ENCODE measurements at regions not wholly inside any gene's neighbourhood (a gene's known extent, or its start where the extent isn't known, plus 50 kb on each side); places are given as distances from the start of the nearest gene placed in this dataset.
"Not testable (repeated sequence)": the region's sequence is repeated elsewhere in the genome, so short reads cannot be mapped to it uniquely, and the experiment has no call there.

DNA sequence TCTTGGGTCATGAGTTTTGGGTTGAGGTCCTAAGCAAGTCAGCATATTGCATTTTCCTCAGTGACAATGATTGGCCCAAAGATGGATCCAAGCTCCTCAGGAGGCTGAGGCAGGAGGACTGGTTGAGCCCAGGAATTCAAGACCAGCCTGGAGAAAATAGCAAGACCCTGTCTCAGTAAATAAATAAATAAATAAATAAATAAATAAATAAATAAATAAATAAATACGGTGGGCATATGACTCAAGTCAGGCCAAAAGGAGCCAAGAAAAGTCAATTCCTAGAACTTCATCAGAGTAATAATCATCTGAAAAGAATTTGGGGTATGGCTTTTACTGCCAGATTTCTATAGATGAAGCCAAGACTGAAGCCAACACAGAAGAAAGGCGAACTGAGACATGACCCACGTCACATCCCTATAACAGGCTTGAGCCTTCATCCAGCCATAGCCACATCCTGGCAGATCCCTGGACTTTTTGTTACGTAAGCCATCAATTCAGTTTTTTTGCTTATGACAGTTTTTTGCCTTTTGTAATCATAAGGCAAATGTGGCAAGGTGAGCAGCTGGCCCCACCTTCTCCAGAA is 88.5 kb upstream of the NFASC start:
- DNase-seq = no peak

DNA sequence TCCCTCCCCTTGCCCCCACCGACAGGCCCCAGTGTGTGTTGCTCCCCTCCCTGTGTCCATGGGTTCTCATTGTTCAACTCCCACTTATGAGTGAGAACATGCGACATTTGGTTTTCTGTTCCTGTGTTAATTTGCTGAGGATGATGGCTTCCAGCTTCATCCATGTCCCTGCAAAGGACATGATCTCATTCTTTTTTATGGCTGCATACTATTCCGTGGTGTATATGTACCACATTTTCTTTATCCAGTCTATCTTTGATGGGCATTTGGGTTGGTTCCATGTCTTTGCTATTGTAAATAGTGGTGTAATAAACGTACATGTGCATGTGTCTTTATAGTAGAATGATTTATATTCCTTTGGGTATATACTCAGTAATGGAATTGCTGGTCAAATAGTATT is 85.6 kb upstream of the NFASC start:
- not testable (repeated sequence) for DNase-seq

DNA sequence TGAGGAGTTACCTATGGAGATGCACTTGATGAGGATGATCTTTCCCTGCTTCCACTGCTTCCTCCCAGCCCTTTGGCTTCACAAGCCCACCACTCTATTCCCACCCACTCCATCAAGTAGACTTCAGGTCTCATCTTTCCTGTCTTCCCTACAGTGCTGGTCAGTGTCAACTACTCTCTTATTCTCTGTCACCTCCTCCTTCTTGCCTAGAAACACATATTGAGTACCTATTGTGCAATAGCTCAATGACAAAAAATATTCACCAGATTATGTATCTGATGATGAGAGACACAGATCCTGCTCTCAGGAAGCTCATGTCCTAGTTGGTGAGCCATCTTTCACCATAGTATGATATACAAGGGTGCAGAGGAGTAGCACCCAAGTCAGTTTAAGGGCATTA is 82.2 kb upstream of the NFASC start:
- DNase-seq = no peak

DNA sequence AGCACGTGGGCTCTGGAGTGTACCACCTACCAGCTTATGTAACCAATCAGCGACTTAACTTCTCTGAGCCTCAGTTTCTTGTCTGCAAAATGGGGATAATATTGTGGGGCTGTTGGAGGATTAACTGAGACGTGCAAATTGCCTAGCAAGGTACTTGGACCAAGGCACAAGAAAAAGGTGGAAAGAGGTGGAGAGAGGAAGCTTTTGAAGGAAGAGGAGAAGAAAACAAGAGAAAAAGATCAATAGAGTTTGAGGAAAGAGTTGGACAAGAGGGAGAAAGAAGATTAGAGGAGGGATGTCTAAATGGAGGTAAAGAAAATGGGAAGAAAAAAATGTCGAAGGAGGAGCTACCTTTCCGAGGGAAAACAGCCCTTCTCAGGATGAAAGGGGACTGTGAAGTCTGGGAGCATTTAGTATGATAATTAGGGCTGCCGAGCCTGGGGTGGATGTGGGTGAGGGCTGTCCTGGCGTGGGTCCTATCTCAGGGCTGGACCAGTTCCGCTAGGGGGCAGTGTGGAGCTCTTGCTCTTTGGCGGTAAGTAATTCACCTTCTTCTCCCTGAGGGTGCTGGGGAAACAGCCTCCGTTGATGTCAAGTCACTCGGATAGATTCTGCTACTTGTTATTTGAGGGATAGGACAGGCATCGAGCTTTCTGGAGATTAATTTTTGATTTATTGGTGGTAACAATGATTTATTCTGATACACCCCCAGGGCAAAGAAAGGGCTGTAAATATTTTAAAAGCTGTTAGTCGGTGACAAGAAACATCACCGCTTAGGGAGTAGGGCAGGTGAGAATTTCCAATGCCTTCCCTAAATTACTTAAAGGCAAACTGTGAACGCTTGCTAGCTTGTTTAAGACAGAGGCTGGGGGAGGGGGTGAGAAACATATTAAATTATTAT is 79.0 kb upstream of the NFASC start:
- peak; percentile 63 for DNase-seq

DNA sequence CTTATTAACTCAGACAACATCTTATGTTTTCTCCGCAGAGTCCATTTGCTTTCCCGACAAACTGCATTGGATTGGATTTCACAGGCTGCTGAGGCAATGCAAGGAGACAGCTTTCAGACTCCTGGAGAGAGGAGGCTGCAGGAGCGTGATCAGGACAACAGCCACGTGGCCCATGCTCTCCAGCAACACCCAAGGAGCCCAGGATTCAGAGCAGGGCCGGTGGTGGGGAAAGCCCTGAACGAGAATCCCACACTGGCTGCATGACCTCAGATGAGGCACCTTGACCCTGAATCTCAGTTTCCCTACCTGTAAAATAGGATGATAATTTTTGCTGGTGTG is 78.3 kb upstream of the NFASC start:
- no peak for DNase-seq

DNA sequence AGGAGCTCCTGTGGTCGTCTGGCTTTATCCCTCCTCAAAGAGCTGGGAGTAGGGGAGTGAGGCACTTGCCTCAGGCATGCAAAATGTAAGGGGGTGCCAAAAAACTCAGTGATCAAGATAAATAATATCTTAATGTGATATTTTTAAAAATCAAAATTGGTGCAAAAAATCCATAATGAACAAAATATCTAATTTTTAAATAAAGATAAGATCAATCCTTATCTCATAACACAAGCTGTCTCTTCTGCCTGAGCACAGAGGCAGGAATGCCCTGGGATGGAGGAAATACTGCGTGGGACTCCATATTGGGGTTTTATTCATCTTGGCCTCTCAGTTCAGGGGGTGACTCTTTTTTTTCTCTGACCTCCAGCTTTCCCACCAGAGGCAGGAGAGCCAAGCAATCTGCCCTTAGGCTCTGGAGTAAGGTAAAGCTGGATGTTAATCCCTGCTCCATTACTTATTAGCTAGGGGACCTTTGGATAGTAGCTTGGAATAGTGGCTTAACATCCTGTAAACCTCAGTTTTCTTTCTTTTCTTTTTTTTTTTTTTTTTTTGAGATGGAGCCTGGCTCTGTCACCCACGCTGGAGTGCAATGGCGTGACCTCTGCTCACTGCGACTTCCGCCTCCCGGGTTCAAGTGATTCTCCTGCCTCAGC is 77.3 kb upstream of the NFASC start:
- no peak for DNase-seq

DNA sequence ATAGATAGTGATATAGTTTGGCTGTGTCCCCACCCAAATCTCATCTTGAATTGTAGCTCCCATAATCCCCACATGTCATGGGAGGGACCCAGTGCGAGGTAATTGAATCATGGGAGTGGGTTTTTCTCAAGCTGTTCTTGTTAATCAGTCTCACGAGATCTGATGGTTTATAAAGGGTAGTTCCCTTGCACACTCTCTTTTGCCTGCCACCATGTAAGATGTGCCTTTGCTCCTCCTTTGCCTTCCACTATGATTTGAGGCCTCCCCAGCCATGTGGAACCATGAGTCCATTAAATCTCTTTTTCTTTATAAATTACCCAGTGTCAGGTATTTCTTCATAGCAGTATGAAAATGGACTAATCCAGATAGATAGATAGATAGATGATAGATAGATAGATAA is 73.8 kb upstream of the NFASC start:
- not testable (repeated sequence) for DNase-seq

DNA sequence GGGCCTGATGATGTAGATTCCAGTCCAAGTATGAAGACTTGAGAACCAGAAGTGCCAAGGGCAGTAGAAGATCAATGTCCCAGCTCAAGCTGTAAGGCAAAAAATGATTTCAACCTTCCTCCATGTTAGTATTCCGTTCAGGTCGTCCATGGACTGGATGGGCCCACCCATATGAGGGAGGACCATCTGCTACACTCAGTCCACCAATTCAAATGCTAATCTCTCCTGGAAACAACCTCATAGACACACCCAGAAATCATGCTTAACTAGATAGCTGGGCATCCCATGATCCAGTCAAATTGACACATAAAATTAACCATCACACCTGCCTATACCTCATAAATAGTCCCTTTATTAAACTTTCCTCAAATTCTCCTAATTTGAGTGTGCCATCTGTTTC is 73.3 kb upstream of the NFASC start:
- DNase-seq = no peak

DNA sequence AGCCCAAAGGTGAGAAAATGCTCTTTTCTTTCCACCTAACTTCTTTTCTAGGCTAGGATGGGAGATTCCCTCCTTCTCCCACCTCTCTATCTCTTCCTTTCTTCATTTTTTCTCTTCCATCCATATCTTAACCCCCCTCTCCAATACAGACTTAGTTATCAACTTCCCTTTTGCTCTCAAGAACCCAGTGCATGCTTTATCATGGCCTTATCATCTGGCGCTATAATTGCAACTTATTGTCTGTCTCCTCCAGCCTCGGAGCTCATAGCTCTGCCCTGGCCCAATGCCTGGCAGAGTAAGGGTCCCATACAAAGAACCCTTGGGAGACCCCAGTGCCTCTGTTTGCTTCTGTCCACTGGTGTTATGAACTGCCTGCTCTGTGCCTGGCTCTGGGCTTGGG is 71.0 kb upstream of the NFASC start:
- DNase-seq = no peak

DNA sequence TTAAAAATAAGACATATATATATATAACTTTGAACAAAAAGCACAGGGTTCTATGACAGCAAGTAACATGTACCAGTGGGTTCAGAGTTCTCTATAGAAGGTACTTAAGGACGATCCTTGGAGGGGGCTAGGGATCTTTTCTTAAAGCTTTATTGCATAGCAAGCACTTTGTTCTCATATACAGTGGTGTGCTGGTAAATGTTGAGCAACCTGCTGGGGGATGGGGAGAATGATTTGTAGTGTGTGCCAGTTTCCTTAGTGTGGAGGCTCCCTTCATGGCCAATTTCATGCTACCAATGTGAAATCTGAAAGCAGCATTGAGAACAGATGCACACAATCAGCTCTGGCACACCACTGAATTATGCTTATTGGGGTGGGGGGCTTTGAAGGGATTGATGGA is 69.5 kb upstream of the NFASC start:
- no peak for DNase-seq

DNA sequence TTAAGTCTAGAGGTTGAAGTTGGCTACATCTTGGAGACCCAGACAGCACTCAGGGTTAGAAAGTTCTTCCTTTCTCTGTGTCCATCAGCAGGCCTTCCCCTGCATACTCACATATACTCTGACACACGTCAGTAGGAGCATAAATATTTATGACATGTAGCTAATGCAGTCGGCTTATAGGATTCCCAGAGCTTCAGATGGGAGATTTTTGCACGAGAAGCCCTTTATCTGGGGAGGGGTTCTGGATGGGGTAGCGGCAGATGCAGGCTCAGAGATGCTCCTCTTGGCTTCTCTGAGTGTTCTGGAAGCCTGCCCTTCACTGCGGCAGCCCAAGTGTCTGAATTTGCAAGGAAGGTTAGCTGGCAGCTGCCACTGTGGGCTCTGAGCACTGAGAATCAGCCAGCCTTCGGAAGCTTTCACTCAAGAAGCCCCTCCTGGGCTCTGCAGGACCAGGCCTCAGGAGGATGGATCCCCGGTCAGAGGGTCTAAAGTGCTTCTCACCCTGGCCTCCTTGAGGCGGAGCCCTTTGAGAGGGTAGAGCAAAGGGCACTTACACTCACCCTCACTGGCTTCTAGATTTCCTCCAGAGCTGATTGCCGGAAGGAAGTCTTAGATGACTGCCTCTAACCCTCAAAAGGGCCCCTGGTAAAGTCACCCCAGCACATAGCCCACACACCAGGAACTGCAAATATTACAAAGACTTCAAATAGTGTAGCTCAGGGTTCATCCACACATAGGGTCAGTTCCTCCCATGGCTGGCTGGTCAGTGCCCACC is 68.1 kb upstream of the NFASC start:
- DNase-seq = no peak

DNA sequence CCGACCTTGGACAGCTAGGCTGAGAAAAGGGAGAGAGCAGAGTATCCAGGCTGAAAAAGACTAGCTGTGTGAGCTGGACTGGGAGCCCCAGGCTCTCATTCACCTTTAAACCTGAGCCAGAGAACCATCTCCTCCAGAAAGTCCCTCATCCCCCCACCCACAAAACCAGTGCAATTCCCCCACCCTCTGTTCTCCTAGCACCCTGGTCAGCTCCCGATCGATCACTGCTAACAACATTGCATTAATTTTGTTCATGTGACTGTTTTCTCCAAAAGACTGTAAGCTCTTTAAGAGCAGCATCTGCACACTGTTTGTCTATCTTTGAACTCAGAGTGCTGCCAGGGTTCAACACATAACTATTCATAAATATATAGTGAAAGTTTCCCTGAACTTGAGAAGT is 67.1 kb upstream of the NFASC start:
- DNase-seq = no peak

DNA sequence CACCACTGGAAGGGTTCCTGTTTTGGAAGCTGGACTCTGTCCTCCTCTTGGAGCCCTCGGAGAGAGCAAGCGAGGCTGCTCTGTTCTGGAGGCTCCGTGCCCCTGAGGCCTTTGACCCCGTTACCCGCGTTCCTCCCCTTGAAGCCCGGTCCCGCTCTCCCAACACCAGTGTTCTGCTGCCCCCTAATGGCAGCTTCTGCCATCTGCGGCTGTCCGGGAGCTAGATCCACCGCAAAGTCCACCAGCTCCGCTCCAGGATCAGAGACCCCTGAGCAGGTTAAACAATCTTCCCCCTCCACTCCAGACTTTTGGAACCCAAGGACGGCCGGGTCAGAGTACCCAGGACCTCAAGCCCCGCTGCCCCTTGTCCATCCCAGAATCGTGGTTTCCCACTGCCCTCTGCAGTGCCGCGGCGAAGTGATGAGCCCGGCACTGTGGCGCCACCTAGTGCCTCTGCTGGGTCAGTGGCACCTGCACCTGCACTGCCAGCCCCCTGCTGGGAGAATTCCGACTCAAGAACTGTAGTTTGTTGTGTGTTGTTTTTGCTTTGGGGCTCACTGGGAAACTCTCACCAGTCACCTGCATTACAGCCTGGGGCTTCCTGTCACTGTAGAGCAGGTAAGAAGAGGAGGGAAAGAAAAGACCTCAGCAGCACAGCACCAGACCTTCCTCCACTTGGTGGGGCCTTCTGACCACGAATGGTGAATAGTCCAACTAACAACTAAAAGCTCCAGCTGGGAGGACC is 63.5 kb upstream of the NFASC start:
- peak; percentile 82 for DNase-seq

DNA sequence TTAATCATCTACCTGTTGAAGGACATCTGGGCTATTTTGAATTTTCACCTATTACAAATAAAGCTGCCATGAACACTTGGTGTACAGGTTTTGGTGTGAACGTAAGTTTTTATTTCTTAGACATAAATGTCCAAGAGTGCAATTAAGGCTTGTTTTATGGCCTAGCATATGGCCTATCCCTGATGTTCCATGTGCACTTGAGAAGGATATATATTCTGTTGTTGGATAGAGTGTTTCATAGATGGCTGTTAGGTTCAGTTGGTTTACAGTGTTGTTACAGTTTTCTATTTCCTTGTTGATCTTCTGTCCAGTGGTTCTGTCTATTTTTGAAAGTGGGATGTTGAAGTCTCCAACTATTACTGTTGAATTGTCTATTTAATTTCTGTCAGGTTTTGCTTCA is 61.2 kb upstream of the NFASC start:
- DNase-seq = no peak

DNA sequence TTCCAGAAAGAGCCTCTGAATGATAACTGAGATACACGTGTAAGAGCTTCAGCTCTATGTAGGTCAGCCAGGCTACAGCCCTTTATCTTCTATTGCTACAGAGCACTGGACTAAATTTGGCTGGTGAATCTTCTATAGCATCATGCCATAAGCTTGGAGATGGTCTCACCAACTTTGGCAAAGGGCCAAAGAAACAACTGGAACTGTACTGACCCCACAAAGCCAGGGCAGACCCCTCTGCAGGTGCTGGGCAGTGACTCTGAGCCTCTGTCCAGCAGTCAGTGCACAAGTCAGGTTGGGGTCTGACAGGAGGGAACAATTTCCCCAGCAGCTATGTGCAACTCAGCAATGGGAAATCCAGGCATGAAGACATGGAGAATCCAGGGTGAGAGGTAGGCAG is 57.8 kb upstream of the NFASC start:
- no peak for DNase-seq

DNA sequence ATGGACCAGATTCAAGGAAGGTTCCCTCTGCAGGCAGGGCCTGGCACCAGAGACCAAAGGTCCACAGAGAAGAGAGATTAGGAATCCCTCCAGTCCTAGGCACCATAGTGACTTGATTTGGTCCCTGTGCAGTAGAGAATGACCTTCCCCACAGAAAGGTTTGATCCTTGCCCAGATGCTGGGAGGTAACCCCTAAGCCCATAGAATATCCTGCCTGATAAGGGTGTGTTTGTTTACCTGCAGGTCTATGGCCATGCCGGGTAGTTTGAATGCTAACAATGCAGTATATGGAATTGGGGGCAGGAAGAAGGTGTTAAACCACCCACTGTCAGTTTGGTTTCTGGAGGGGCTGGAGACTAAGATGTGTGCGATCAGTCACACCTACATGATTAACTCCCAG is 57.1 kb upstream of the NFASC start:
- no peak for DNase-seq

DNA sequence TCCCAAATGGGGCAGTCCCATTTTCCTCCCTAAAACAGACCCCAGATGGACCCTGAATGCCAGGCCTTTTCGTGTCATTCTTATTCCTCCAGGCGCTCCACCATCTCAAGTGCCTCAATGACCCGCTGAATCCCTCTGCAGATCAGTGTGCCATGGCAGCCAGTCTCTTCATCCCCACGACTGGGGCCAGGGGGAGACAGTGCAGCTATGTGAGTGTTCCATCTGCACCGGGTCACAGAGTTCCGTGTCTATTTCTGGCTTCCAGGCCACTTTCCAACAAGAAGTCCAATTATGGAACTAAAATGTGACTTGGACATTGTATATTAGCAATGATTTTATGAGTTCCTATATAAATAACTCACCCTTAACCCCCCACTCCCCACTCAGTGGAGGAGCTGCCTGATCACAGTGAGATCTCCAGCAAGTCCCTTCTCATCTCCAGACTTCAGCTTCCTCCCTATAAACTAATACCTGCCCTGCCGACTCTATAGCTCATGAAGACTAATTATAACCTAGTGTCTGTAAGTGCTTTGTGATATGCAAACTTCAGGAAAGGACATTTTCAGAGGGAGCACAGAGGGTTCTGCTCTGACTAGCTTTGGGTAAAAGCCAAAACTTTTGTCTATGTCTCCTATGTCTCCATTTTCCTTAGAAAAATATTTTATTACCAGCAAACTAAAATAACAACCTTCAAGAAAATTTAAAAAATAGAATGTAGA is 56.3 kb upstream of the NFASC start:
- no peak for DNase-seq

DNA sequence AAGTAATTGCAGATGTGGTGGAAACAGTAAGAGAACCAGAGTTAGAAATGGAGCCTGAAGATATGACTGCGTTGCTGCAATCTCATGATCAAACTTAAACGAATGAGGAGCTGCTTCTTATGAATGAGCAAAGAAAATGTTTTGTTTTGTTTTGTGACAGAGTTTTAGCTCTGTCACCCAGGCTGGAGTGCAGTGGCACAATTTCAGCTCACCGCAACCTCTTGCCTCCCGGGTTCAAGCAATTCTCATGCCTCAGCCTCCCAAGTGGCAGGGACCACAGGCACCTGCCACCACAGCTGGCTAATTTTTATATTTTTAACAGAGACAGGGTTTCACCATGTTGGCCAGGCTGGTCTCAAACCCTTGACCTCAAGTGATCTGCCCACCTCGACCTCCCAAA is 53.3 kb upstream of the NFASC start:
- no peak for DNase-seq

DNA sequence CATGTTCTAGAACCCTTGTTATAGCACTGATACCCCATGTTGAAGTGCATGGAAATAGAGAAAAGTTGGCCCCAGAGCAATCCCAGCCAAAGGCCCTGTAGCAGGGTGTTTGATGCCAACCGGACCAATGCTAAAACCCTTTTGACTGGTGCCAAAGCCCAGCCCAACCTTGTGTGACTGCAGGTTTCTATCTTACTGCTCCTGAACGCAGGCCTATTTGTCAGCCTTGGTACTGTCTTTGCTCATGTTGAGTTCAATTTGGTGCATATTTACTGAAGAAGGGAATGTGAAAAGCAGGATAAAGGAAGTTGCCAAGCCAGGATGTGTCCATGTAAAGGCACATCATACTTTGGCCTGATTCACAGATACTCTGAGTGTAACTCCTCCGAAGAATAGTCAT is 51.7 kb upstream of the NFASC start:
- no peak for DNase-seq

DNA sequence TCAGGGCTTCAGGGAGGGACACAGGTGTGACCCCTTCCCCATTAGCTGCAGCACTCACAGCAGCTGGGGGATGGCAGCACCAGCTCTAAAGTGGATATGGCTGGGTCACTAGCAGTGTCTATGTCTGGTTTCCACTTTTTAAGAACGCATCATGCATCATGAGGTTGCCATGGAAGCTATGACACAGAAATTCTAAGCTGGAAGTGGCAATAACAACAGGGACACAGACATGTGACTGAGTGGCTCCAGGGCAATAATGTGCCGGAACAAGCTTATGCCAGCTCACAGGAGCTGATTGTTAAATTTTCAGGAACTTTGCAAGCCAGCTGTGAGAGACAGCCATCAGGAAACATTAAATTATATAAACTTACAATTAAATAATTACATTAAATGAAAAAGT is 51.2 kb upstream of the NFASC start:
- no peak for DNase-seq
